Hepatocyte (in vitro differentiated cells): ENCODE measurements at regions not wholly inside any gene's neighbourhood (a gene's known extent, or its start where the extent isn't known, plus 50 kb on each side); places are given as distances from the start of the nearest gene placed in this dataset.

ENCODE experiments used
- CTCF ChIP-seq: fragments of 200-600 bp; sonication (generic); IDR thresholded peaks from 2 replicates; pipeline ENCODE4 v1.5.1; 2016; ENCODE audit warnings: antibody characterized with exemption, mild to moderate bottlenecking; ENCODE audit not compliant: poor library complexity
- EZH2phosphoT487 ChIP-seq: fragments of 200-600 bp; sonication (generic); IDR thresholded peaks from one replicate; pipeline ENCODE4 v1.6.1; 2018; ENCODE audit warnings: antibody characterized with exemption, mild to moderate bottlenecking, low read depth, moderate library complexity; ENCODE audit not compliant: unreplicated experiment, severe bottlenecking

- TF ChIP-seq CTCF (no peak), EZH2phosphoT487 (no peak)
These were observed 102.9 kb downstream of the TSN start for GRCh38 chr2:121858369-121858768.
